LNCAP (cell line): ENCODE measurements at regions not wholly inside any gene's neighbourhood (a gene's known extent, or its start where the extent isn't known, plus 50 kb on each side); places are given as distances from the start of the nearest gene placed in this dataset.

ENCODE experiments used
- TF ChIP-seq, protein P1 (sequence below): fragments of 450-650 bp; IDR thresholded peaks from 2 replicates; pipeline ENCODE4 v1.5.1; 2017; ENCODE audit warnings: mild to moderate bottlenecking

GRCh38 chr4:161188578-161188977 is 975.2 kb downstream of the FSTL5 start:
- TF ChIP-seq, protein P1, sequence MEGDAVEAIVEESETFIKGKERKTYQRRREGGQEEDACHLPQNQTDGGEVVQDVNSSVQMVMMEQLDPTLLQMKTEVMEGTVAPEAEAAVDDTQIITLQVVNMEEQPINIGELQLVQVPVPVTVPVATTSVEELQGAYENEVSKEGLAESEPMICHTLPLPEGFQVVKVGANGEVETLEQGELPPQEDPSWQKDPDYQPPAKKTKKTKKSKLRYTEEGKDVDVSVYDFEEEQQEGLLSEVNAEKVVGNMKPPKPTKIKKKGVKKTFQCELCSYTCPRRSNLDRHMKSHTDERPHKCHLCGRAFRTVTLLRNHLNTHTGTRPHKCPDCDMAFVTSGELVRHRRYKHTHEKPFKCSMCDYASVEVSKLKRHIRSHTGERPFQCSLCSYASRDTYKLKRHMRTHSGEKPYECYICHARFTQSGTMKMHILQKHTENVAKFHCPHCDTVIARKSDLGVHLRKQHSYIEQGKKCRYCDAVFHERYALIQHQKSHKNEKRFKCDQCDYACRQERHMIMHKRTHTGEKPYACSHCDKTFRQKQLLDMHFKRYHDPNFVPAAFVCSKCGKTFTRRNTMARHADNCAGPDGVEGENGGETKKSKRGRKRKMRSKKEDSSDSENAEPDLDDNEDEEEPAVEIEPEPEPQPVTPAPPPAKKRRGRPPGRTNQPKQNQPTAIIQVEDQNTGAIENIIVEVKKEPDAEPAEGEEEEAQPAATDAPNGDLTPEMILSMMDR, result no peak

- TF ChIP-seq, protein P1, result no peak
Measured at GRCh38 chr4:161187569-161187968, 976.2 kb downstream of the FSTL5 start.

DNA sequence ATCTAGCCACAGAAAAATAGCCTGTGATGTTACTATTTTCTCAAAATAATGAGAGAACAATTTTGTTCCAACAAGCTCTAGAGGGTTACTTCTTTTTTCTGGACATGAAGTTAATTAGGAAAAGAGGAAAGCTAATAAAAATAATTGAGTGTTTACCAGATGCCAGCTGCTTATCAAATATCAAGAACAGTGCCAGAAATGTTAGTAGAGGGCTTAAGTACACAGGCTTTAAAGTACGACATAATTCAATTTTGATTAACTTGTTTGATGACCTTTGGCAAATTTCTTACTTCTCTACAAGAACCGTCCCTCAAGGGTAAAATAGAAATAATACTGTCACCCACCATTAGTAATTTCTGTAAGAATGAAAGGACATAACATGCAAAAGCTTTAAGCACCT is 977.0 kb downstream of the FSTL5 start:
- TF ChIP-seq, protein P1, result no peak

GRCh38 chr4:161186012-161186411 is 977.8 kb downstream of the FSTL5 start:
- TF ChIP-seq, protein P1, result no peak

DNA sequence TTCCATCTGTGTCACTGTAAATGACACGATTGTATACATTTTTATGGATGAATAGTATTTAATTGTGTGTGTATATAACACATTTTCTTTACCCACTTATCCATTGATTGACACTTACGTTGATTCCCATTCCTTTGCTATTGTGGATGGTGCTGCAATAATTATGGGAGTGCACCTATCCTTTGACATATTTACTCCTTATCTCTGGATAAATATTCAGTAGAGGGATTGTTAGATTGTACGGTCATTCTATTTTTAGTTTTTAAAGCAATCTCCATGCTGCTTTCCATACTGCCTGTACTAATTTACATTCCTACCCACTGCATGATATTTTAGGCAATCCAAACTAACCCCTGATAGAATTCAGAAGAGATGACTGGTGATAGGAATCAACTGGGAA is 980.1 kb downstream of the FSTL5 start:
- TF ChIP-seq, protein P1, result no peak

DNA sequence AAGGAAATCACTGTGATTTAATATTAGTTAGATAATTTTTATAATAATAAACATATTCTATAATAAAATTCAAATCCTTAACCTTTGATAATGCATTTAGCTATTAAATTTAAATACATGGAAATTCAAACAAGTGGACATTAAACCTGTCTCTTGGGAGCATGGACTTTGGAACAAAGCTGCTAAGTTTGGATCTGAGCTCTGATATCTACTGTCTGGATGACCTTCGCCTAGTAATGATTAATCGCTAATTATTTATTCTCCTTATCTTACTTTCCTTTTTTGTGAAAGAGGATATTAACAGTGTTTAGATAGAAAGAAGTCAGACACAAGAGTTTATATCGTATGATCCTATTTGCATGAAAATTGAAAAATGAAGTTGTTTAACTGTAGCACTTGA is 980.9 kb downstream of the FSTL5 start:
- TF ChIP-seq, protein P1, result no peak

DNA sequence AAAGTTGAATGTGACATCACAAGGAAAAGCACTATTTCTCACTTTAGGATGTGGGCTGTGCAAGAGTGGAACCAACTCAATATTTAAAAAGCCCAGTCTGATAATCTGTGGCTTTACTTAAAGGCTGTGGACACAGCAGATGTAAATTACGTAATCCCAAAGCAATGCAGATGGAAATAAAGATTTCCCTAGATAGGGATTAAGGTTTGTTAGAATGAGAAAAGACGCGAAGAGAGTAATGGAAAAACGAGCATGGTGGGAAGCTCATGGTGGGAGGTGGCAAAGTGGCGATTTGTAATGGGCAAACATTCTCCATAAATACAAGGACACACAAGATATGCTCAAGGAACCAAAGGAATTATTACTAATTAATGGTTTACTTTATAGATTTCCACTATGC is 985.5 kb downstream of the FSTL5 start:
- TF ChIP-seq, protein P1, result no peak

GRCh38 chr4:161172396-161173026 is 991.3 kb downstream of the FSTL5 start:
- TF ChIP-seq, protein P1, result no peak
